Hepatocyte (in vitro differentiated cells): ENCODE measurements at regions not wholly inside any gene's neighbourhood (a gene's known extent, or its start where the extent isn't known, plus 50 kb on each side); places are given as distances from the start of the nearest gene placed in this dataset.

Experiments
- EZH2 ChIP-seq: fragments of 200-600 bp; sonication (generic); IDR thresholded peaks from 2 replicates; pipeline ENCODE4 v1.6.1; 2016; ENCODE audit warnings: antibody characterized with exemption, mild to moderate bottlenecking, borderline replicate concordance
- TF ChIP-seq, protein P1 (sequence below): fragments of 200-600 bp; sonication (generic); IDR thresholded peaks from 2 replicates; pipeline ENCODE4 v1.5.1; 2016; ENCODE audit warnings: antibody characterized with exemption, mild to moderate bottlenecking; ENCODE audit not compliant: poor library complexity

DNA sequence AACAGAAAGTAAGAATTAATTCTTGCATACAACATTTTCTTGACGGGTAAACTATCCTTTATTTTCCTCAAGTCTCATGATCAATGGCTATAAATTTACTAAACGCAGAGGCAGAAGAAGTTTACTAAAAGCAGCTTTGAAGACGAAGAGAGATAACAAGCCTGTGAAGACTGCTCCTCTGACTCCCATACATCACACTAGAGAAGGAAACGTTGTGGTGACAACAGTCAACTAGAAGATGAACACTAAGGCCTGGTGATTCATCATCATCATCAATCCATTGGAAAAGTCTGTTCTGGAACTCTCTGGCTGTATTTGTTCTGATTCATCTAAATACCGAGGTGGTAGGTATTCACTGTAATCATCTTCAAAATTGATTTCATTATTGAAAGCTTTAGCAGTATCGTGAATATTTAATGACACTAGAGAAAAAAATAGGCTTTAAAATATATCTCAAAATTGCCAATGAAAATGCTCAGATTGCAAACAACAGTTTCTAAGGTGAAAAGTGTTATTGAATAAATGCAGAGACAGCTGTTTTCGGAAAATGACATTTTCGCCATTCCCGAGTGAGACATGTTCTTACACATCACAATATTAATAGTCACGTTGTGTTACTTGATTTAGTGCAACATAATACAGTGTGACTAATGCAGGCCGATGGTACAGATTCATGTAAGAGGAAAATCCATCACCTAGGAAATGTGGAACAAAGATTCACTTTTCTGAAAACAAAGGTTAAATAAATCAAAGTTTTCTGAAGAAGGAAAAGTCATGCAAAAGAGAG is 260.5 kb downstream of the C12orf50 start:
- TF ChIP-seq, protein P1, sequence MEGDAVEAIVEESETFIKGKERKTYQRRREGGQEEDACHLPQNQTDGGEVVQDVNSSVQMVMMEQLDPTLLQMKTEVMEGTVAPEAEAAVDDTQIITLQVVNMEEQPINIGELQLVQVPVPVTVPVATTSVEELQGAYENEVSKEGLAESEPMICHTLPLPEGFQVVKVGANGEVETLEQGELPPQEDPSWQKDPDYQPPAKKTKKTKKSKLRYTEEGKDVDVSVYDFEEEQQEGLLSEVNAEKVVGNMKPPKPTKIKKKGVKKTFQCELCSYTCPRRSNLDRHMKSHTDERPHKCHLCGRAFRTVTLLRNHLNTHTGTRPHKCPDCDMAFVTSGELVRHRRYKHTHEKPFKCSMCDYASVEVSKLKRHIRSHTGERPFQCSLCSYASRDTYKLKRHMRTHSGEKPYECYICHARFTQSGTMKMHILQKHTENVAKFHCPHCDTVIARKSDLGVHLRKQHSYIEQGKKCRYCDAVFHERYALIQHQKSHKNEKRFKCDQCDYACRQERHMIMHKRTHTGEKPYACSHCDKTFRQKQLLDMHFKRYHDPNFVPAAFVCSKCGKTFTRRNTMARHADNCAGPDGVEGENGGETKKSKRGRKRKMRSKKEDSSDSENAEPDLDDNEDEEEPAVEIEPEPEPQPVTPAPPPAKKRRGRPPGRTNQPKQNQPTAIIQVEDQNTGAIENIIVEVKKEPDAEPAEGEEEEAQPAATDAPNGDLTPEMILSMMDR, result no peak
- TF ChIP-seq EZH2, result no peak
